HG03196 (cell line): ENCODE measurements at regions not wholly inside any gene's neighbourhood (a gene's known extent, or its start where the extent isn't known, plus 50 kb on each side); places are given as distances from the start of the nearest gene placed in this dataset.
"Not testable (repeated sequence)": the region's sequence is repeated elsewhere in the genome, so short reads cannot be mapped to it uniquely, and the experiment has no call there.

ENCODE experiments used
- ATAC-seq: cut with Tn5 transposase; IDR thresholded peaks from one replicate; pipeline ENCODE4 v1.9.1; 2021; ENCODE audit not compliant: unreplicated experiment

DNA sequence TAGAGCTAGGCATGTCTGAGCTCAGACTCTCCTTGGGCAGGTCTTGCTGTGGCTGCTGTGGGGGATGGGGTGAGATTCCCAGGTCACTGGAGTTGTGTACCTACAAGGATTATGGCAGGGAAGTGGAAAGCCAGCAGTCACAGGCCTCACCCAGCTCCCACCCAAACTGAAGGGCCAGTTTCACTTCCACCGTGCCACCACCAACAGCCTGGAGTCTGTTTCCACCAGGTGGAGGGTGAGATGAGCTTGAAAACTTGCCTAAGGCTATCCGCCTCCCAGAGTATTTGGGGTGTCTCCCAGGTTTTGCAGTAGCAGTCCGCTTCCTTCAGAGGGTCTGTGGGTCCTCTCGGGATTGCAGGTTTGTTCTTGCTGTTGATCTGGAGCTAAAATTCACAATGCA, 327.7 kb downstream of the PTPRC start:
- ATAC-seq = no peak

DNA sequence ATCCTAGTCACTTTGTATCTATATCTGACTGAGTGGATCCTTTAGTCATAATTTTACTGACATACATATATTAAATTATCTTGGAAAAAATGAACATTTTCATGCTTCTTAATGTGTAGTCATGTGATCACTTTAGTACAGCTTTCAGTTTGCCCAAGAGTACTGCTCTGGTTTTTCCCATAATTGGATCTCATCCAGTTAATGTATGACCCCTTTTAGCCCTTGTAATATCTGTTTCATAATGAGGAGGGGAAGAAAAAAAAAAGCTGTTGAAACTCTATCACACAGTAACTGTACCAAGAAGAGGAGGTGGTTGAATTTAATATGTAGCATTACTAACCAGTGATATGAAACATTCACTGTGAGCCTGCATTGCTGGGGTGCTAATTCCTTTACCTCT, 328.7 kb downstream of the PTPRC start:
- no peak for ATAC-seq

GRCh38 chr1:198968866-198969265, 330.0 kb downstream of the PTPRC start:
- ATAC-seq = no peak

GRCh38 chr1:198969981-198970380, 331.1 kb downstream of the PTPRC start:
- ATAC-seq = no peak

DNA sequence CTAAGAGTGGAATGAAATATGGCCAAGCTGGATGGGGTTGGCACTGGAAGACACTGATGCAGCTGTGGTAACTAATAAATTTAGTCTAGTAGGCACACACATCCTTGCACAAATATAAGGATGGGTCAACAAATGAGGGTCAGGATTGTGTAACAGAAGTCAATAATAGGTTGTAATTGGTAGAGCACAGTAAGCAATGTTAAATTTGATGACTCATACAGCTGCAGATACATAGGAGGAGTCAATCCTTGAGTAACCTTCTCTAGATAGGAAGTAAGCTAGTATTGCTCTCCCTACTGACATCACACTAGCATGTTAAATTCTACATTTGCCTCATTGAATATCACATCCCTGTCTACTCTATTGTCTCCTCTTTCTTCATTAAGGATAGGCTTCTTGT, 332.1 kb downstream of the PTPRC start:
- ATAC-seq = no peak

DNA sequence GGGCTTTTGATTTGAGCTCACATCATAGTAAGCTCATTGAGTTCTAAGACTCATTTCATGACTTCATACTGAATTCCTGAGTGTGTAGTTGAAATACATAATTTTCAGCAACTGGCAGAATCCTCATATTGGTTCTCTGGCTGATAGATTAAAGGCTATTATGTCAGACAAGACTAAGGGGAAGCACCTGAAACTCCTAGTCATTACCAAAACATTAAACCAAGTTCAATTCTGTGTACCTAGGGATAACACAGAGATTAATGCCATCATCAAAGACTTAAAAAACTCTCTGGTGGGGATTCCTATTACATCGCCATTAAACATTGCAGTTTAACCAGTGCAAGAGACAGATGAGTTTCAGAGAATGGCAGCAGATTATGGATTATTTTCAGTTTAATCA, 339.1 kb downstream of the PTPRC start:
- ATAC-seq = no peak

DNA sequence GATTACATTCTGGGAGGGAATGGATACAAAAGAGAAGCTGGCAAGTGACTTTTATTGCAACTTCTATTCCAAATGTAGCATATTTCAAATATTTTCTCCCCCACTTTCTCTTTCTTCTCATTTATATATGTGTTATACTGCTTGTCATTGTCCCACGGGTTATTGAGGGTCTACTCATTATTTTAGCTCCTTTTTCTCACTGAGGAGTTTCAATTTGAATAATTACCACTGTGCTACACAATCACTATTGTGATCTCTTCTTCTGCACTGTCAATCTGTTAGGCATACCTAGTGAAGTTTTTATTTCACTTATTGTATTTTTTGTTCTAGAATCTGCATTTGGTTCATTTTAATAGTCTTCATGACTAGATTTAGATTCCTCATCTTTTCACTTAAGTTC, 339.7 kb downstream of the PTPRC start:
- ATAC-seq = no peak

DNA sequence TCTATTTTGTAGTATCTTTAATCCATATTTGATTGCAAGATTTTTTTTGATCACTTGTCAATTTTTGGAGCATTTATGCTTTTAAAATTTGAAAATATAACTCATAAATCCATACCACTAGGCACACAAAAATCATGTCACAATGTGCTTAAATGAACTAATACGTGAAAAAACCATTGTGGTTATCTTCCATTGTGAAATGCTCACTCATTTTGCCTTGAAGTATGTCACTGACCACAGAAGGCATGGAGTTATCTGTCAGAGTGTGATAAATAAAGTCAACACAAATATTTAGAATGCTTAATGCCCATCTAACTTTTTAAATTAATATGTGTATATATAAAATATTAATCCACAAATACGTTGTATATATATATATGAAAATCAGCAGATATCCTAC, 347.2 kb downstream of the PTPRC start:
- ATAC-seq = no peak

- ATAC-seq = no peak
These were observed 347.6 kb downstream of the PTPRC start for GRCh38 chr1:198986442-198986841.

DNA sequence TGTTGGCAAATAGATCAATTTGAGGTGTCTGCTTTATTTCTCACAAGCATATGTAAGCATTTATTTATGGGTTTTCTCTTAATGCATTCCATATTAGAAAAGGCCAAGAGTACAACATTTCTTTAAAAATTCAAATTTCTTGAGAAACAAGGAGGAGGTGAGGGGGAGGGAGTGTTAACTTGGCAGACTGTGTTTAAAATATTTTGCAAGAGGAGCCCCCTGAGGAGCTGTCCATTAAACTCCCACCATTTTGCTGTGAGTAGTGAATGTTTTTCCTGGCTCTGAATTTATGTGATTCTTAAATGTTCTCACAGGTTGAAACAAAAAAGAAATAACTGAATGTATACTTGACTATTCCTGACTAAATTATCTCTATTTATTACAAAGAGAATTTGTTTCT, 363.8 kb downstream of the PTPRC start:
- ATAC-seq = no peak

DNA sequence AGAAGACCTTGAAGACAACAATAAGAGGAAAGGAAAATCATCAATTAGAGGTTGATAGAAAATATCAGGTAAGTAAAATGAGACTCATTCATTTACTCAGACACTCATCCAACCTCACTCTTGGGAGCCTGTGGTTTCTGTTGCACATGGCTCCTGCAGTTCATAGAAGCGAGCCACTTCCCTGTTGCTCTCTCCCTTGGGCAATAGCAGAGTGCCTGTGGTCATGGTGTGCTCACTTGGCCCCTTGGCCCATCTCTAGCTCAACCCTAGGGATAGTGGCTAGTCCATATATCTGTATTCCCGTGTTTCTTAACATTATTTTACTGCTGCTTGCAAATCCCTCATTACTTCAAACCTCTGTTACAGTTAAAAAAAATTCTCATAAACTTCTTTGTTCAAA, 368.6 kb downstream of the PTPRC start:
- no peak for ATAC-seq

- no peak for ATAC-seq
These were observed 370.6 kb downstream of the PTPRC start for GRCh38 chr1:199009447-199009846.

GRCh38 chr1:199010492-199010891, 371.7 kb downstream of the PTPRC start:
- no peak for ATAC-seq

GRCh38 chr1:199010933-199011332, 372.1 kb downstream of the PTPRC start:
- ATAC-seq = no peak

DNA sequence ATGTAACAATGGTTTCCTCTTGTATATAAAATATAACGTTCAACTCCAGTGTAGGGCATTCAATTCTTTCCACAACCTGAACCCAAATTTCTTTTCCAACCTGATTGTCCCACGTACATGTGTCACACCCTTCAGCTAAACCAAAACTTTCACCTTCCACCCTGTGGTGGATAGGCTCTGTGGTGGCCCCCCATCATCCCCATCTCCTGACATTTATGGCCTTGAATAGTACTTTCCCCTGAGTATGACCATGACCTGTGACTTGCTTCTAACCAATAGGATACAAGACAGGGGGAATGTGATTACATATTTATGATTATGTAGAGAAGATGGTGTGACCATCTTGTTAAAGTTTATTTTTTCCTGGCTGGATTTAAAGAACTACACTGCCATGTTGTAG, 377.0 kb downstream of the PTPRC start:
- ATAC-seq = no peak

DNA sequence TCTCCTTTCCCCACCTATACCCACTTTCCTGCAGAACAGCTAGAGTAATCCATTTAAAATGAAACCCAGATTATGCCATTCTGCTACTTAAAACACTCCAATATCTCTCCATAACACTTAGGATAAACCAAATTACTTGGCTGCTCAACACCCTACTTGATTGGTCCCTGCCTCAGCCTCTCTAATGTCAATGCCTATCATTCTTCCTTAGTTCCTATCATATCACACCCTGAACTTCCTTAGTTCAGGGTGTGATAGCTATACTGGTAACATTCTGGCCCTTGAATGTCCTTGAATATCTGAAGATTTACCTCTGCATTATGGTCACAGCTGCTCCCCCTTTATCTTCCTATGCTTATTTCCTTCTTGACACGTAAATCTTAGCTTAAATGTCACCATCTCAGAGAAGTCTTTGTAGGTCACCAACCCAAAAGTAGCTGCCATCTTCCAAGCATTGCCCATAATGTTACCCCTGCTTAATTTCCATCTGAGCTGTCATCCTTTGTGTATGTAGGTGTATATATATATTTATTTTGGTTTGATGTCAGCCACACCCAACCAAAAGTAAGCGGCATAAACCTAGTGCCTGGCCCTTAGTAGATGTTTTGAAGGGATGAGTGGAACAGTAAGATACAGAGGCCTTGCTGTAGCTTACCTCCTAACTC, 379.8 kb downstream of the PTPRC start:
- ATAC-seq = no peak

DNA sequence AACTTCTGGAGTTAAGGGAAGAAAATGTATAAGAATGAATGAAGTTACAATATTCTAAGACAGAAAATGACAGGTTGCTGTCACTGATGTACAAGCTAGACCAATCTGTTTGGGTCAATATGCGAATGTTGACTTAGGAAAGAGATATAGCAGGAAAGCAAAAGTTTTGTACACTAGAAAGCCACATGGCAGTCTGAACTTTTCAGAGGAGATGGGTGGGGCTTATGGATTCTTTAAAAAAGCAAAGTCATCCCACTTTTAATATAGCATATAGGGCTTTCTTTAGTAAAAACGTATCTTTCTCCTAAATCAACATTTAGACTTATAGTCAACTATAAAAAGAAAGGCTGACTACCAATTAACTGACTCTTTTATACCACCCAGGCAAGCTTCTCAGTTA, 381.2 kb downstream of the PTPRC start:
- no peak for ATAC-seq

- ATAC-seq = no peak
These were observed 382.1 kb downstream of the PTPRC start for GRCh38 chr1:199020904-199021303.

DNA sequence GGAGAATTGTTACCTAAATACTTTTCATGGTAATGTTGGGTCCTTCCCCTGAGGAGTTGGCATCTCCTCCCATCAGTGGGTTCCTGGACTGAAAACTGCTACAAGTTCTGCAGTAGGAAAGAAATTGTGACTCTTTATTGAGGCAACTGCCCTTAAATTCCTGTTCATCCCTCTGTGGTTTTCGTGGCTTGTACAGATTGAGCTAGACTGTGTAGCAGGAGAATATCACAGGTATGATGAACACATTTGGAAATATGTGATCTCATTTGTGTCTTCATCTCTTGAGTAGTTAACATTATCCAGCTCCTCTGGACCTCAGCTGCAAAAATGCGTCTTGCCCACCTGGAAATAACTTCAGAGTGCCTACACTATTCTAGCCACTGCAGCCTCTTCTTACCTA, 390.6 kb downstream of the PTPRC start:
- no peak for ATAC-seq

- ATAC-seq = no peak
These were observed 391.0 kb downstream of the PTPRC start for GRCh38 chr1:199029855-199030254.

GRCh38 chr1:199030541-199030940, 391.7 kb downstream of the PTPRC start:
- not testable (repeated sequence) for ATAC-seq

DNA sequence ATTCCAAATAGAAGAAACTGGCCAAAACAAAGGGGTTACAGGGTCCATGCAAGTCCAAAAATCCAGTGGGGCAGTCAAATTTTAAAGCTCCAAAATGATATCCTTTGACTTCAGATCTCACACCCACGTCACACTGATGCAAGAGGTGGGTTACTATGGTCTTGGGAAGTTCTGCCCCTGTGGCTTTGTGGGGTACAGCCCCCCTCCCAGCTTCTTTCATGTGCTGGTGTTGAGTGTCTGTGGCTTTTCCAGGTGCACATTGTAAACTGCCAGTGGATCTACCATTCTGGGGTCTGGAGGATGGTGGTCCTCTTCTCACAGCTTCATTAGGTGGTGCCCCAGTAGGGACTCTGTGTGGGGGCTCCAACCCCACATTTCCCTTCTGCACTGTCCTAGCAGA, 392.3 kb downstream of the PTPRC start:
- not testable (repeated sequence) for ATAC-seq

- ATAC-seq = not testable (repeated sequence)
These were observed 393.6 kb downstream of the PTPRC start for GRCh38 chr1:199032479-199032878.
